ENCODE measurements at regions not wholly inside any gene's neighbourhood (a gene's known extent, or its start where the extent isn't known, plus 50 kb on each side); places are given as distances from the start of the nearest gene placed in this dataset.

DNA sequence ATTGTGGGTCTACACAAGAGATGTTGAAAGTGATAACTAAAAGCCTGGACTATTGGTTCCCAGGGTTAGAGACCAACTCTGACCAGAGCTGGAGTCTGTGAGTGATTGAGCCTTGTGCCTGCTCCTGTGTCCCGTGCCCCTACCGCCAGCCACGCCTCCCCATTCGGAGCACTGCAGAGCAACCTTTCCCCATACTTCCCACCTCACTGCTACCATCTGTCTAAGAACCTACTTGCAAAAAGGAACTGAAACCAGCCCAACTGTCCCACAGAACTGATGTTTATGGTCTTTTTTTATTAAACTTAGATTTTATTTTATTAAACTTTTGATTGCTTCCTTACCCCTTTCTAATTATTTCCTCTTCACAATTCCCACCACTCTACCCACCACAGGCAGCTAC is 300.3 kb upstream of the MGAT5 start:
- TF ChIP-seq, protein P1, sequence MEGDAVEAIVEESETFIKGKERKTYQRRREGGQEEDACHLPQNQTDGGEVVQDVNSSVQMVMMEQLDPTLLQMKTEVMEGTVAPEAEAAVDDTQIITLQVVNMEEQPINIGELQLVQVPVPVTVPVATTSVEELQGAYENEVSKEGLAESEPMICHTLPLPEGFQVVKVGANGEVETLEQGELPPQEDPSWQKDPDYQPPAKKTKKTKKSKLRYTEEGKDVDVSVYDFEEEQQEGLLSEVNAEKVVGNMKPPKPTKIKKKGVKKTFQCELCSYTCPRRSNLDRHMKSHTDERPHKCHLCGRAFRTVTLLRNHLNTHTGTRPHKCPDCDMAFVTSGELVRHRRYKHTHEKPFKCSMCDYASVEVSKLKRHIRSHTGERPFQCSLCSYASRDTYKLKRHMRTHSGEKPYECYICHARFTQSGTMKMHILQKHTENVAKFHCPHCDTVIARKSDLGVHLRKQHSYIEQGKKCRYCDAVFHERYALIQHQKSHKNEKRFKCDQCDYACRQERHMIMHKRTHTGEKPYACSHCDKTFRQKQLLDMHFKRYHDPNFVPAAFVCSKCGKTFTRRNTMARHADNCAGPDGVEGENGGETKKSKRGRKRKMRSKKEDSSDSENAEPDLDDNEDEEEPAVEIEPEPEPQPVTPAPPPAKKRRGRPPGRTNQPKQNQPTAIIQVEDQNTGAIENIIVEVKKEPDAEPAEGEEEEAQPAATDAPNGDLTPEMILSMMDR (IDR thresholded peaks at IDR 0.05 in 2 of 3, conservative IDR thresholded peaks at IDR 0.05 in 1 of 3; ENCODE audit: borderline replicate concordance in 1 of 3, insufficient read depth in 1 of 3, low read depth in 2 of 3, low read length in 2 of 3): no peak
- TF ChIP-seq YY1 (IDR thresholded peaks at IDR 0.05; ENCODE audit: extremely low read depth, insufficient replicate concordance, low read depth, low read length): no peak
- no peak for TF ChIP-seq RAD21 (IDR thresholded peaks at IDR 0.05; ENCODE audit: low read depth)
- TF ChIP-seq POLR2A (IDR thresholded peaks at IDR 0.05; ENCODE audit: borderline replicate concordance, extremely low read depth, insufficient read depth, insufficient read length): no peak
- TF ChIP-seq EZH2 (IDR thresholded peaks at IDR 0.05): no peak
- TF ChIP-seq POLR2AphosphoS5 (IDR thresholded peaks at IDR 0.05; ENCODE audit: low read depth, low read length): no peak
- no peak for TF ChIP-seq ELF1 (IDR thresholded peaks at IDR 0.05; ENCODE audit: borderline replicate concordance, low read depth)
- TF ChIP-seq, protein P2, sequence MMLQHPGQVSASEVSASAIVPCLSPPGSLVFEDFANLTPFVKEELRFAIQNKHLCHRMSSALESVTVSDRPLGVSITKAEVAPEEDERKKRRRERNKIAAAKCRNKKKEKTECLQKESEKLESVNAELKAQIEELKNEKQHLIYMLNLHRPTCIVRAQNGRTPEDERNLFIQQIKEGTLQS (IDR thresholded peaks at IDR 0.05): no peak
